GM21529 (cell line): ENCODE measurements at regions not wholly inside any gene's neighbourhood (a gene's known extent, or its start where the extent isn't known, plus 50 kb on each side); places are given as distances from the start of the nearest gene placed in this dataset.

Experiments used
- ATAC-seq: cut with Tn5 transposase; IDR thresholded peaks from one replicate; pipeline ENCODE4 v1.9.1; 2021; ENCODE audit not compliant: unreplicated experiment

DNA sequence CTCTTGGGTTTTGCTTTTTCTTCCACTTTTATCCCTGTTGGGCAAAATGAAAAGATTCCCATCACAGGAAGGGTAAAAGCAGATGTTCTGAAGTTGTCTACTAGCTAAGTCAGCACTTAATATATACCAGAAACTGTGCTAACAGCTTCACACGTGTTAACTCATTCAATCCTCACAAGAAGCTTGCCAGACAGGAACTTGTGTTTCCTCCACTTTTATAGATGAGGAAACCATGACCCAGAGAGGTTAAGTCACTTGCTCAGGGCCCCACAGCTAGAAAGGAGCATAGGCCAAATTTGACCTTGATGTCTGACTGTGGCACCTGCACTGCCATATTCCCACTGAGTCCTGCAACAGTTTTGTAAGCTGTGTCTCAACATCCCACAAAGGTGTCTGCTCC, 76.8 kb upstream of the EPC2 start:
- no peak for ATAC-seq

DNA sequence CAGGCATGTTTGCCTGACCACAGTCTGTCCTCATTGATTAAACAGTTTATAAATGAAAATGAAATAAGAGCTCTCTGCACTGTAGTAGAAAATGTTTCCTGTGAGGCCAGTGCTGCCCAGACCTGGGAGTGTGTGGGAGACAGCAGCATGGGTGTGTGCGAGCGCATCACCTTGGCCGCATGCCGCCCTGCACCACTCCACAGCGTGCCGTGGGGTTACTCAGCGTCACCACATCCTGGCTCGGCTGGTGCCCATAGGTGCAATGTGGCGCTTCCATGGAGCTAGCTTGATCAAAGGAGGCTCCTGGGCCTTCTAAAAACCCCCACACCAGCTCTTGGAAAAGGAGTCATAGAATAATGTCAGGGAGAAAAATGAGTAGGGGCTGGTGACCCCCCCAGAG, 76.0 kb upstream of the EPC2 start:
- no peak for ATAC-seq

DNA sequence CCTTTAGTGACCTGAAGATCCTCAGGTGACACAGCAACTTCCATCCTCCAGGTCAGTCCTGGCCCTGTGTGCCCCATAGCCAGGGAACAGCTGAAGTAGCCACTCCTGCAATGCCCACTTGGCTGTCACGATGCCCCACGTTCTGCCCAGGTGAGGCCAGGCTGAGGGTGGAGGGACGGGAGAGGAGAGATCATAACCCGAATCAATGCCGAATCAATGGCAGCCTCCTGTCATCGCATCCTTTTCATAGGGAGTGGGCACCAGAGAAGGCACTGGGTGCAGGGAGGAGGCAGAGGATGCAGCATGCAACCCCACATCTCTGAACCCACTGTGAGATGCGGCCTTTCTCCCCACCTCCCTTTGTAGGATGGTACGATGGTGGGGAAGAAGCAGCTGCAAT, 75.3 kb upstream of the EPC2 start:
- ATAC-seq = no peak

DNA sequence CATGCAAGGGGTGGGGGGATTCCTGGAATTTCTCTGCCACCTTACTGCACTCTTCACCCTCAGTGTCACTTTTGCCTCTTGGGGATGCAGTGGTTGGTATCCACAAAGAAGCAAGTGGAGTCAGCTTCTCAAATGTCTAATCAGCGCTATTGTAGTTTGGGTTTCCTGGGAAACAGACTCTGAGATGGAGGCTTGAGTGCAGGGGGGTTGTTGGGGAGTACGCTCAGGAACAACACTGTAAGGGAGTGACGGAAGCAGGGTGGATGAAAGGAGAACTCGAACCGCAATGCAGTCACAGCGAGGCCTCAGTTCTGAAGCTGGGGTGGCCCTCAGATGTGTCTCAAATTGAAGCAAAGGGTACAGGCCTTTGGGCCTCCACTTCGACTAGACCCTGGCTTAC, 73.6 kb upstream of the EPC2 start:
- no peak for ATAC-seq

DNA sequence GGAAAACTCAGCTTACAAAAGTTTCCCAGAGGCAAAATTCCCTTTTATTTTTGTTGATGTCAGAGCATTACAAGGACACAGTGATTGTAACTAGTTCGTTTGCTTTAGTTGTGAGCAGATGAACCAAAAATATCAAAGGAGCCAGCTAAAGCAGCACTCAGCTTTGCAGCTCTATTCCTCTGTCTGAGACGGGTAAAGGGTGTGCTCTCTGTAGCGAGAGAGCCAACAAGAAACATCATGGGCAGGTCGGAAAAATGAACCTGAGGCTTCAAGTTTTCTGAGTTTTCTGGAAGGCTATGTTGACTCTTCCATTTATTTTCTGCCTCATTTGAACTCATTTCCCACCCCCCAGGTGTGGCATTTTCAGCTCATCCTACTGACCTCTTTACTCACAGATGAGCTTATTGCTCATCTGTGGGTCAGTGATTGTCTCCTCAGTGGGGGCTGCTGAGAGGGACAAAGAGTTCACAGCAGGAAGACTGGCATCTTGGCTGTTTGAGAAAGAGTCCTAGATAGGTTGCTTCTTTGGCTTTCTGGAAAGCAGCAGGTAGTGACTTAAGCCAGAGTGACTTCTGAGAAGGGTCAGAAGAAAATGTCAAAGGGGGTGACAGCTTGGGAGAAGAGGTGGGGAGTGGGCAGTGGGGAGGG, 66.6 kb upstream of the EPC2 start:
- no peak for ATAC-seq

DNA sequence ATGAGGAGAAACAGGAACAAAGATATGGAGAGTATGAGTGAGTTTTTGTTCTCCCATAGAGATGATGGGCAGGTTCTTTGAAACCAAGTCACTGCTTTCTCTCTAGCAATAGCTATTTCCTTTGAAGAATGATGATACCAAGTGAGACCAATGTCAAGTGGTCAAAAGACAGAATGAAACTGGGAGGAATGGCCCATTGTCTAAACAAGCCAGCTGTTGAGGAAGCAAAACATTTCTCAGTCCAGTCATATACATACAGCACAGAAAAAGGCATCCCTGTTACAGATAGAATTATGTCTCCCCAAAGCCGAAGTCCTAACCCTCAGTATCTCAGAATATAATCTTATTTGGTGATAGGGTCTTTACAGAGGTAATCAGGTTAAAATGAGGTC, 66.1 kb upstream of the EPC2 start:
- ATAC-seq = peak; percentile 70

DNA sequence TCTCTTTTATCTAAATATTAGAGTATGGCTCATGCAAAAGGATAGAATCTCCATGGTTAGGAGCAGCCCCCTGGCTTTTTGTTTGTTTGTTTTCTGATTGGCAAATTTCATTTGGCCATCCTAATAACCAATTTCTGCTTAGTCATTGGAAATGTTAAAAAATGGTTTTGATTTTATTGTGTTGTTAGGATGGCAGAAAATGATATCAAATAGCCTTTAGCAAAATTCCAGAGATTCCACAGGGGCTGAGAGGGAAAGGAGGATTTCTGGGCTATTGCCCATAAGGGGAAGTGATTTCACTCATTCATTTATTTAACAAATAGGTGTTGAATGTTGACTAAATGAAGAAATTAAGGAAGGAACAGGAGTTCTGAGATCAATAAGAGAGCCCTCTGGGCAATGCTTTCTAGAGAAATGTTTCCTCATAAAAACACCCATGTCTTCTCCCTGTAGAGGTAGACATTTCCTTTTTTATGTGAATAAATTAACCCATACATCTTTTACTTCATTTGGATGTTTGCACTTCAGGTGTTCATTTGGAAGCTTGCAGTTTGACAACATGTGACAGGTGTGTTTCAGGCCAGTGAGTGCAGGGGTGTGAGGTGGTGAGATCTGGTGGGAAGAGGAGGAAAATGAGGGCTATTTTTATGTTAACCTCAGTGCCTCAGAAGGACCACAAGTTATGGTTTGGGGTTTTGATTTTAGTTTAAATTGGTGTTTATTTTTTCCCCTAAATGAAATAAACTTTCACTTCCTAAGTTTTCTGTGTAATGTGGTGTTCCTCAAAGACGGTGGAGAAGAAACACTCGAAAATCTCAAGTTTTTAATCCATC, 61.7 kb upstream of the EPC2 start:
- no peak for ATAC-seq

DNA sequence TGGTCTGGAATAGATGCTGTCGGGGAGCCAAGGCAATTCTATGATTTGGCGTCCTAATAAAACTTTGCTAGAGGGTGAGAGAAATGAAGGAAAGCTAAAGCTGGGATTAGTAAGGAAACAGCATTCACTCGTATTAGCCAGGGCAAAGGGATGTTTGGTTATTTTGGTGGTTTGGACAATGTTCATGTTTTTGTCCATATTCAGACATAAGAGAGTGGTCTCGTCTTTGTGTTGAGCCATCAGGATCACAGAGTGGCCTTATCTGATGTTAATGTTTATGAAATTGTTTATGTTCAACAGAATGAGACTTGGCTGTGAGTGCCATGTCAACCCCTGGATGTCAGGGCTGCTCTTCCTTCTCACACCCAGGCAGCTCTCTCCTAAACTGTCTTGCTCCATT, 58.9 kb upstream of the EPC2 start:
- ATAC-seq = no peak

DNA sequence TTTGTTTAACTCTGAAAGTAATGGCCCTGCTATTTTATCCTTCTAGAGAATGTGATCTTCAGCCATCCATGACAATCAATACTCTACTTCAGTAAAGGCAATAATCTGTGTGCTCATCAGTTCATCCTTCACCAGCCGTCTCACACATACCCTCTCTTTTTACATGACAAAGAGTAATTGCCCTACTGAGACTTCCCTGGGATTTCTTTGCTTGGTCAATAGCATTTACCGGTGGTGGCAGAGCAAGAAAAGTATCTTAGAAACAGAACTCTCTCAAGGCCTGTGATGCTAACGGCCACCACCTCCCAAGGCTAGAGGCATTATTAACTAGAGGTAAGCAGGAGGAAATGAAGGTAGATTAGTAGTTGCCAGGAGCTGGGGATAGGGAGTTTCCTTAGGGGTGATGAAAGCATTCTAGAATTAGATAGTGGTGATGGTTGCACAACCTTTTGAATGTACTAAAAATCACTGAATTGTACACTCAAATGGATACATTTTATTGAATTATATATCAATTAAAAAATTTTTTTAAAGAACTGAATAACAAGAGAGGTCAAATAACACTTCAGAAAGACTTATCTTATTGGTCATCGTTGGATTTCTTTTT, 57.9 kb upstream of the EPC2 start:
- ATAC-seq = no peak

DNA sequence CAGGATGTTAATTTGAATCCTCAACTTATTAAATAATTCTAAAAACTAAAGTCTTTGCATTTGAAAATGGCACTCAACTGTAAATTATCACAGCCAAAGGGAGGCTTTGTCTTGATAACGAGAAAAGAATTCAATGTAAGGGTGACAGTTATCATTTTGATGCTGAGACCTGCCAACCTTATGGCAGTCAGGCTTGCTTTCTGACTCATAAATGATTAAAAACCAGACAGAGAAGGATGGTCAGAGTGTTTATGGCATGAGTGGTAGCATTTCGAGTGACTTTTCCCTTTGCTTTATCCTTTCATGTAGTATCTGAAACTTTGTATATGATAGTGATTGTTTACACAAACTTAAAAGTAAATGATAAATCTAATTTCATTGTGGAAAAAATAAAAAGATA, 53.9 kb upstream of the EPC2 start:
- no peak for ATAC-seq

DNA sequence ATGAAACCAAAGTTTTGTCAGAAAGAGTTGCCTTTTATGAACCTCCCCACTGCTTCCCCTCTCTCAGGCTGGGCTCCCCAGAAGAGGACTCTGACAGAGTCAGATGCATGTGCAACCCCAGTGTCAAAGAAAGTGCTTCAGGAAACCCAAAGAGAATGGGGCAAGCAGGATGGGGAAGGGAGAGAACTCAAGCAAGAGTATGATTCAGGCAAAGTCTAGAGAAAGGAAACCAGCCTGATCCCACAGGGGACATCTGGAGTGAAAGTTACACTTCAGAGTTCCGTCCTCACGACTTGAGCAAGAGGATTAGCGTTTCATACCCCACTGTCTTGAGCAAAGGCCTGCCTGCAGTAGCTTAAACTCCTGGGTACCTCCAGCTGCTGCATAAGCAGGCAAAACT, 51.8 kb upstream of the EPC2 start:
- no peak for ATAC-seq

DNA sequence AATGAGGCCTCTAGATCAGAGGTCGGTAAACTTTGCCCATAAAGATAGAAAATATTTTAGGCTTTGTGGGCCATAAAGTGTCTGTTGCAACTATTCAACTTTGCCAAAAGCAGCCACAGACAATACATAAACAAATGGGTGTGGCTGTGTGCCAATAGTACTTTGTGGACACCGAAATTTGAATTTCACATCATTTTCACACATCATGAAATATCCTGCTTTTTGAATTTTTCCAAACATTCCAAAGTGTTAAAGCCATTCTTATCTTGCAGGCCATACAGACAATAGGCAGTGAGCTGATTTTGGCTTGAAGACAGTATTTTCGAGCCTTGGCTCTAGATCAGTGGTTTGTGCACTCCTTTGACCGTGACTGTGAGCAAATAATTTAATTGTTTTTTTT, 51.1 kb upstream of the EPC2 start:
- no peak for ATAC-seq

DNA sequence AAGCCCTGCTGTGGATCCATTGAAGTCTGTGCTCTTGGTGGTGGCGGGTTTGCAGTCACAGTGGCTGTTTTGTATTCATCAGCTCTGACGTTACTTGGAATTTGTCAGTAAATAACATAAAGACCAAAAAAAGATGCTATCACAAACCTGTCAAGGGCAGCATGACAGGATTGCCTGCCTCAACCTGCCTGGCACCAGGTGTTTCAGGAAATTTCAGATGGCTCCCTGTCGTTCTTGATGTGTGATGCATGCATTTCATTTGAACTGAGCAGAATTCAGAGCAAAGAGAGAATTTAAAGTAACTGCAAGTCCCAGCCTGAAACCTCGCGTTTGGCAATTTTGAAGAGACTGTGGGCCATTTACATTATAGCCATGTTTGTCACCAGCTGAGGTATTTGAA, 50.3 kb upstream of the EPC2 start:
- no peak for ATAC-seq
